HG03280 (cell line): ENCODE measurements at regions not wholly inside any gene's neighbourhood (a gene's known extent, or its start where the extent isn't known, plus 50 kb on each side); places are given as distances from the start of the nearest gene placed in this dataset.
"Not testable (repeated sequence)": the region's sequence is repeated elsewhere in the genome, so short reads cannot be mapped to it uniquely, and the experiment has no call there.

Source experiments
- ATAC-seq: cut with Tn5 transposase; IDR thresholded peaks from one replicate; pipeline ENCODE4 v1.9.1; 2021; ENCODE audit warnings: mild to moderate bottlenecking, moderate library complexity; ENCODE audit not compliant: unreplicated experiment

DNA sequence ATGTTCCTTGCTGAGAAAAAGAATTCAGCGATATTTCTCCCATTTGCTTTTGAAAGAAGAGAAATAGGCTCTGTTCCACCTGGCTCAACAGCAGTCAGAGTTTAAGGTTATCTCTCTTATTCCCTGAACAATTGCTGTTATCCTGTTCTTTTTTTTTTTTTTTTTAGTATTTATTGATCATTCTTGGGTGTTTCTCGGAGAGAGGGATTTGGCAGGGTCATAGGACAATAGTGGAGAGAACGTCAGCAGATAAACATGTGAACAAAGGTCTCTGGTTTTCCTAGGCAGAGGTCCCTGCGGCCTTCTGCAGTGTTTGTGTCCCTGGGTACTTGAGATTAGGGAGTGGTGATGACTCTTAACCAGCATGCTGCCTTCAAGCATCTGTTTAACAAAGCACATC, 77.5 kb upstream of the DST start:
- not testable (repeated sequence) for ATAC-seq

DNA sequence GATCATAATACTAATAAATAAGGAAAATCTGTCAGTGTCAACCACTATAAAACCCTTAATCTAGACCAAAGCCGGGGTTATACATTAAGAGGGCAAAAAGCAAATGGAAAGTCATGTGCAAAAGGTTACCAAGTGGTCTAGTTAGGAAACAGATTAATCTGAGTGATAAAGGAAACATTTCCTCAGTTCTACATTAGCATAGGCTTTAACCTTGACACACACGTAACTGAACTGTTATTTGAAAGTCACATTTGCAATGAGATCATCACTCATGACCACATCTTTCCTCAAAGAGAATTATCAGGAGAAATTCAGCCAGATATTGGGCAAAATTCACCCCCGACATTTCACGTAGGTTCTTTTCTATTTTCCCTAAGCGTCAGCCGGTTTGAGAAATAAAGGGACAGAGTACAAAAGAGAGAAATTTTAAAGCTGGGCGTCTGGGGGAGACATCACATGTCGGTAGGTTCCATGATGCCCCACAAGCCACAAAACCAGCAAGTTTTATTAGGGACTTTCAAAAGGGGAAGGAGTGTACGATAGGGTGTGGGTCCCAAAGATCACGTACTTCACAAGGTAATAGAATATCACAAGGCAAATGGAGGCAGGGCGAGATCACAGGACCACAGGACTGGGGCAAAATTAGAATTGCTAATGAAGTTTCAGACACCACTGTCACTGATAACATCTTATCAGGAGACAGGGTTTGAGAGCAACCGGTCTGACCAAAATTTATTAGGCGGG, 76.8 kb upstream of the DST start:
- not testable (repeated sequence) for ATAC-seq

DNA sequence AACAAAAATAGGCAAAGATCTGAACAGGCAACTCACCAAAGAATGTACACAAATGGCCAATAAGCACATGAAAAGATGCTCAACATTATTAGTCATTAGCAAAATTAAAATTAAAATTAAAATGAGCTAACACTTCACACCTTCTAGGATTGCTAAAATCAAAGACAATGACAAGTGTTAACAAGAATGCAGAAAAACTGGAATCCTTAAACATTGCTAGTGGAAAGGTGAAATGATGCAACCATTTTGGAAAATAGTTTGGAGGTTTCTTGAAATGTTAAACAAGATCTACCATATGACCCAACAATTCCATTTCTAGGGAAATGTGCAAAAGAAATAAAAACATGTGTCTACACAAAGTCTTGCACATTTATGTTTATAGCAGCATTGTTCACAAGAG, 75.5 kb upstream of the DST start:
- ATAC-seq, result no peak

DNA sequence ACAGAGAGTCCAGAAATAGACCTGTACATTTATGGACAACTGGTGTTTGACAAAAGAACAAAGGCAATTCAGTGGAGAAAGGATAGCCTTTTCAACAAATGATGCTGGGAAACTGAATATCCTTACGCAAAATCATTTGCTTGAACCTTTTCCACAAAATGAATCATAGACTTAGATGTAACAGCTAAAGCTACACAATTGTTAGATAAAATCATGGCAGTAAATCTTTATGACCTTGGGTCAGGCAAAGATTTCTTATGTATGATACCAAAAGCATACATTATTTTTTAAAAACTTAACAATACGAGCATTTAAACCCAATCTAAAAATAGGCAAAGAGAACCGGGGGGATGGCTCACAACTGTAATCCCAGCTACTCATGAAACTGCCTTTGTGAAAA, 73.5 kb upstream of the DST start:
- ATAC-seq, result no peak

DNA sequence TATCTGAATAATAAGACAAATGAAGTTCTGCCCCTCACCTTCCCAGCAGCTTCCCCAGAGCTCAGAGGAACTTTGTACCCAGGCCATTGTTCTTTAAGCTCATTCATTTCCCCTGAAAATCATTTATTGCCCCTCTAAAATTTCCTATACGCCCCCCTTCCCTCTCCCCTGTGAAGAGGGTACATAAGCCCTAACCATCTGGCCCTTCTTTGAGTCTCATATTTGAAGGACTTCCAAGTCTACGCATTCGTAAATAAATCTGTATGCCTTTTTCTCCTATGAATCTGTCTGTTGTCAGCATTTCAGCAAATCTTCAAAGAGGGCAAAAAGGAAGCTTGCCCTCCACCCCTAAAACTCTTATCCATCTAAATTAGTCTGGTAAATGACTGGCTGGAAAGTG, 73.1 kb upstream of the DST start:
- no peak for ATAC-seq

DNA sequence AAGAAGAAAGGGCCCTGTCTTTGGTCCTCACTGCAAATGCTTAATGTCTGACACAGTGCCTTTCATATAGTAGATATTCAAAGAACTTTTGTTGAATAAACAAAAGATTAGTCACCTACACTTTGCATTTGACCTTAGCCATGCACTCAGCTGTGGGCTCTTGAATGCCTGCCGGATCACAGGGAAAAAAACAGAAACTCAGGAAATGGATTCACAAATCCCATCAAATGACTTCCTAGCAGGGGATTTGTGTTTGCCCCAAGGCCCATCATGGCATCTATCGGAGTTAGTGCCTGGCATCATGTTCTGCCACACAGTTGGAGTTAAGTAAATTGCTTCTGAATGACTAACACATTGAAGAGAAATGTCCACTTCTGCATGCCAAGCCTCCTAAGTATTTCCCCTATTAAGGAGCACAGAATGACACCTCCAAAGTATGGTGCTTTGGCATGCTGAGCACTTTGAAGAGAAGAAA, 72.3 kb upstream of the DST start:
- no peak for ATAC-seq

DNA sequence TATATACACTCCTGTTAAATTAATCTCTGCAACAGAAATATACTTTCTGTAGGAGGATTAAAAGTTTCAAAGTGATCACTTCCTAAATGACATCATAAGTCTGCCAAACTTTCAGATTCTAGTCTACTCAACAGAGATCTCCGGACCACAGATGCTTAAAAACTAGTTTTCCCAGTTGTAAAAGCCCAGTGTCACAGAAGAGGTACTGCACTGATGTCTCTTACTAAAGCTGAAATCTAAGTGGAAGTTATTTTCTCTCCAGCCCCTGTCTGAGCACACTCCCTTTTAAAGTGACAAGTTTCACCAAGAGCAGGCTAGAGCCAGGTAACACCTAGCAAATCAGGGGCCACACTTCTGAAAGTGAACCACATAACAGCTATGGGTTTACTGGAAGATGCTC, 71.6 kb upstream of the DST start:
- ATAC-seq, result no peak

DNA sequence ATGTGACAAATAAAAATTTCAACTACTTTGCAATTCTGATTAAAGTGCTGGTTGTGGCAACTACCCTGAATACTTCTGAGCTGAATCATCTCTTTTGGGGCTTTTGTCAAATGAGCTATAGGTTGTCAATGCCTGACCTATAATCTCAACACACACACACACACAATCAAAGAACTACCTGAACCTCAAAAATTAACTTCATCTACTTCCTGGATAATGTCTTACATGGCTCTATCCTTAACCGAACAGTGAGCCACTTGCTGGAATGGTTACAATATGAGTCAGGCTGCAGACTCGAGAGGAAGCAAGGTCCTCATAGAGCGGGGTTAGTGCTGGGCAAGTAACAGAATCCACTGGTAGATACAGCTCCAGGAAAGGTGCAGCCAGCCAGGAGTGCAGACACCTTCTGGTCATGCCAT, 70.6 kb upstream of the DST start:
- no peak for ATAC-seq

DNA sequence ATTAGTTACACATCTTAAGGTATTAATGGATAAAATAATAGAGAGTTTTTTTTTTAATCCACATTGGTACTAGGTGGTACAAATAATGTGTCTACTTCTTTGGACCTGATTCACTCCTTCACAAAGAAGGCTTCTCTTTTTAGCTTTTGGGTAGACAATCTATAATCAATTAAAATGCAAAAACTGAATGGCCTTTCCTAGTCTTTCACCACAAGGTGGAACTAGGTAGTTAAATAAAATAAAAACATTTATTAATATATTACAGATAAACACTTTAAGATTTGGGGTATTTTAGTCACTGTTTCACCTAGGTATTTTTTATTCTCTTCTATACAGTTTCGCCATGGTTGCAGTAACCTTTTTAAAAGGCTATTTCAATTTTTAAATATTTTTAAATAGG, 68.3 kb upstream of the DST start:
- no peak for ATAC-seq

DNA sequence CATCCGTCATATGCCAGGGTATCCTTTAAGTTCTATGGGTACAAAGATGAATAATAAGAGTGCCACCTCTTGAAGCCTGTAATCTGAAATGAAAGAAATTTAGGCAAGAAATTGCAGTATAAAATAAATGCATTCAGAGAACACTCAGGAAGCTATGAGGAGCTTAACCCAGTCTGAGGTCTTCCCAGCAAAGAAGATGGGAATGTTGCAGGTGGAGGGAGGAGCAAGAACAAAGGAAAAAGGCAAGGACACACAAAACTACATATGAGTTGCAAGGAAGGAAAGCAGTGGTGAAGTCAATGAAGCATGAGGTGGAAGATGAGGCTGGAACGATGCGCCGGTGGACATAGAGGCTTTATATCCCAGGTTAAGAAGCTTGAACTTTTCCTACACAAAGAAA, 67.0 kb upstream of the DST start:
- ATAC-seq, result no peak

DNA sequence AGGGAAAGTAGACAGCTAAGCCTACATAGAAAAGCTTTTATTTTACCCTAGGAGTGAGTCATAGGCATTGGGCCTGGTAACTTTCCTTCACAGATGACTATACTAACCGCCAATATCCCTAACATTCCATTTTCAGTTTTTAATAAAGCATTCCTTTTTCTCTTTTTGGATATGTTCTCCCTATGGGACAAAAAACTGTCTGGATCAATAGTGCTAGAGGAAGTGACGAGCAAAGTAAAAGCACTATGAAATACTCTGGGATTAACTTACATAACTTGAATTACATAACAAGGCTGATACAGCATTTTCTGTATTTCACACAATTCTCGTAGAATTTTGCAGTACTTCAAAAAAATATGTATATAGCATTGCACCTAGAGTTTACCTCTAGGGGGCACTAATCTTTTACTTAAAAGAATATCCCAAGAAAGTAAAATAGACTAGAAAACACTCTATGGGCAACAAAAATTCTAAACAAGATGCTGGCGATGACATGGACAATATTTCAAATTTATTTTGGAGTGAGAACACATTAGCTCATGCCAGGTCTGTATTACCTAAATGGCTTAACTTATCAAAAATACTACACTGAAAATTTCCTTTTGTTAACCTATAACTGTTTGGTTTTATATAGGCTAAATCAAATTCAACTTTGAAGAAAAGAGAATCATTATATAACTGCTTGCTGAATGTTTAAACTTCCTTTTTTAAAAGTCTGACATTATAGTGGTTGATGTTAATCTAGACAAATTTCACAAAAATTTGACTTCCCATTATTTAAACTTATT, 66.3 kb upstream of the DST start:
- no peak for ATAC-seq

DNA sequence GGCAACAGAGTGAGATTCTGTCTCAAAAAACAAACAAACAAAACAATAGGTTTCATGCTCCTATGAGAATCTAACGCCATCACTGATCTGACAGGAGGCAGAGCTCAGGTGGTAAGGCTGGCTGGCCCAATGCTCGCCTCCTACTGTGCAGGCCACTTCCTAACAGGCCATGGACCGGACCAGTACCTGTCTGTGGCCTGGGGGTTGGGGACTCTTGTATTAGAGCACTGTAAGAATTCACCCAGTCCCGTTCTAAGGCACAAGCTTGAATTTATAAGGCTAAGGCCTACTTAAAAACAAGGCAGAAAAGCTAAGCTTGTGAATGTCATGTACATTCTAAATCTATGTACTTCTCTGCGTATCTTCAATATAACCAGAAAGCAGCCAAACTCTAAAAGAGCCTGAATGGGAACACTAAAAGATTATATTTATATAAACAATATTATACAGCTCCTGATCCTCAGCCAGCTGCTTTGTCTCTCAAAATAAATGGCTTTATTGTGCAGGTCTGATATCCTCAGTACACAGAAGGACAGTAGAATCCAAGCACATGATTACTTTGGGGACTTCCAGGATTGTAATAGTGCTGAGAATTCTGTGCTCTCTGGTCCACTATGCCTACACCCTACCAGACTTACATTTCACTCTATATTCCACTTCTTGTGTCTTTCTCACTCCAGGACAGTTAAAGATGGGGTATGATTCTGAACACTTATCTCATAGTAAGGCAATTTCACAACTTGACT, 64.5 kb upstream of the DST start:
- no peak for ATAC-seq

DNA sequence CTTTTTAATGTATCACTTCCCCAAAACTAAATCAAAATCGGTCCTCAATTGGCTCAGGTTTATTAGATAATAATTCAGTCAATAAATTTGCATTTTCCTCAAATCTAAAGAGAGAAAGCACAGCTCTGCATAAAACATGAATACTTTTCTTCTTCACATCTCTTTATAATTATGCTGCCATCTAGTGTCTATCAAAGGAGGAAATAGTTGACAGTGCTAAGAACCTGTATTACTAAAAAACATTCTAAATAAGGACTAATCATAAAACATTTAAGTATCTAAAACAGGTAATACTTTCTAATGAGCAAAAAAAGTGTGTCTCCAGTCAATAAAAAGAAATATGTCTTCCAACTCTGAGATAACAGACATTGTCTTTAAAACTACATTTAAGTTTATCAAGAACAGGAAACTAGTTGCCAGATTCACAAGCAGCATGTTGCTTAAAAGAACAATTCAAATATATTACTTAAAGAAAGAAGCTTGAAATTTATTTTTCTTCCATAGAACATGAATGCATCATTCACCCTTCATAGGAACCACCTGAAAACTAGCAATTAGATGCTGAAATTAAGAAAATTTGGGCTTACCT, 56.5 kb upstream of the DST start:
- ATAC-seq, result no peak

DNA sequence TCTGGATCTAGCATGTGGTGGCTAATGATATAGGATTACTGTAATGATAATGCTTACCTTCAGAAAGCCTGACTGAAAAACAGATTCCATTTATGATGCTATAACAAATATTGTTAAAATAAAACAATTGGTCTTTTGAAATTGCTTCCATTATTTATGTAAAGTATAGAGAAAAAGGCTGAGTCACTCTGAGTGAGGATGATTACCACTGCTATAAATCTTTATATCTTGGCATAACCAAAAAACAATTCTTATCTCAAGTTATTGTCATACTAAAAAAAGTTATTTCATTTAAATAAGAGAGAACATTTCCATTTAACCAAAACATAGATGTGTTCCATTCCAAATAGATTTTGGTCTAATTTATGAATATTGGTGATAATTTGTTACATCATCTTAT, 53.0 kb upstream of the DST start:
- no peak for ATAC-seq

DNA sequence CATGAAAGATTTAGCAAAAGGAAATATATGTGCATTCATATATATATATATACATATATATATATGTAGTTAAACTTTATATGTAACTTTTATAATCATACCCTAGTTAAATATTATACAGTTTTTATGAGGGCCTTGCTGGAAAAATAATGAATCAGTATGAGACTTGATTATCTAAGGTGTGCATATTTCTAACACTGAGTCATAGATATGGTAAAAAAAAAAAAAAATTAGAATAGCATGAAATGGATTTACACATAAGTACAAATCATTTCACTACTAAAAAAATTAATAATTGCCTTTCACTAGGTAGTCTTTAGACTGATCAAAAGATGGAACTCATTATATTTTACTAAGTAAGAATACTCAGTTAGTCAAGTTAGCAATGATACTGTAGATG, 51.3 kb upstream of the DST start:
- ATAC-seq, result no peak

DNA sequence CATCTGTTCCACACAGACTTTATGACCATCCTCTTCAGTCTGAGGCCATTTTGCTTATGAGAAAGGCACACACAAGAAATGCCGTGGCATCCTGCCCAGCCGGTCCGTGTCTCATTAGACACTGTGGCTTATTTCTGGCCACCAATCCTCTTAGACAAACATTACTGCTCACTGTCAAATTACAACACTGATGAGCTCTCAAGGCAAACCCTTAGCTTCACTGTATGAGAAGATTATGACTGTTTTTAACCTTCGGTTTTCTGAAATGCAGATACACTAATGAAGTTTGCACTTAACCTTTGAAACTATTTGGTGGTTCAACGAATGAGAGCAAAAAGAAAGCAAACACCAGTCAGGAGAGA, 50.5 kb upstream of the DST start:
- ATAC-seq, result no peak

DNA sequence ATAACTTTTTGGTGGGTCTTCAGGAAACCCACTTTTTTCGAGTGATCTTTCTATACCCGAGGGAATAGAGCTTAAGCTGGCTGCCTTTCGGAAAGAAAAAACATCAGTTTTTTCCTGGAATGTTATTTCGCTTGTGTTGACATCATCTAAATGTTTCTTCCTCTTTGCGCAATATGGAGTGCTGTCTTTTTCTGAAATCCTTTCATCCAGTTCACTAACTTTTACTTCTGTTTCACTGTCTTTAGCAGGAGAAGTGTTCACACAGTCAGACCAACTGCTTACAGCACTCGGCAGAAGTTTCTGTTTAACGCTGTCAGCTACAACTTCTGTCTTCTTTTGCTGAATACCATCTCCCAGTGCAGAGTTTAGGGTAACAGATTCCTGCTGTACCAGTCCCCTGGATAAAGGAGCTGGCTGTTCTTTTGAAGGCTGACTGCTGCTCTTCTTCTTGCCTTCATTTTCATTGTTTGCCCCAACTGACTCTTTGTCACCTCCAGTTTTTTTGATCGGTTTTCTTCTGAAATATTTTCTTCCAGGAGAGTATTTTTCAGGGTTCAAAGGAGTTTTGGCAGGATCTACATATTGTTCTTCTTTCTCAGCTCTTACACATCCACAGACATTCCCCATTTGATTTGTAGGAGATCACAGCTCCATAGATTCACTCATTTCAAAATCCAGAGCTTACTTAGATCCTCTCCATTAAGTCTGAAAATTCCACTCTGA, 50.0 kb upstream of the DST start:
- ATAC-seq, result no peak
